Colonic mucosa (tissue), 4 donors: ENCODE measurements at regions not wholly inside any gene's neighbourhood (a gene's known extent, or its start where the extent isn't known, plus 50 kb on each side); places are given as distances from the start of the nearest gene placed in this dataset.

ENCODE experiments used
- DNase-seq: peaks from one replicate; pipeline ENCODE4 v3.0.0-alpha.2; 2020
- H3K27ac ChIP-seq: fragments of 200-600 bp; one replicate; pipeline ENCODE4 v1.8.0; 2021
- H3K27me3 ChIP-seq: fragments of 200-600 bp; one replicate; pipeline ENCODE4 v1.8.0; 2021
- H3K36me3 ChIP-seq: fragments of 200-600 bp; one replicate; pipeline ENCODE4 v1.8.0; 2021
- H3K4me1 ChIP-seq: fragments of 200-600 bp; one replicate; pipeline ENCODE4 v1.8.0; 2021; ENCODE audit warnings: mild to moderate bottlenecking
- H3K4me3 ChIP-seq: fragments of 200-600 bp; one replicate; pipeline ENCODE4 v1.8.0; 2021
- H3K9ac ChIP-seq, 2 donors: one replicate each; pipeline ENCODE4 v1.7.0; 2013; ENCODE audit warnings: control low read depth in 2 of 2, low read depth in 2 of 2, low read length in 2 of 2
- H3K9me3 ChIP-seq: fragments of 200-600 bp; one replicate; pipeline ENCODE4 v1.8.0; 2021
- intact Hi-C: fragments of 100-400 bp; cut with DNase I; formaldehyde crosslinking; loops from one replicate; pipeline ENCODE4 v1.14.1; 2022
- TF ChIP-seq, protein P1 (sequence below): fragments of 200-600 bp; IDR thresholded peaks from one replicate; pipeline ENCODE4 v1.8.0; 2022; ENCODE audit warnings: antibody characterized with exemption, mild to moderate bottlenecking
- donor health status: healthy.
- donor health status: DM: no; HTN: no; CAD: no.
- donor health status: DM: no; HTN: no; CAD: no.

DNA sequence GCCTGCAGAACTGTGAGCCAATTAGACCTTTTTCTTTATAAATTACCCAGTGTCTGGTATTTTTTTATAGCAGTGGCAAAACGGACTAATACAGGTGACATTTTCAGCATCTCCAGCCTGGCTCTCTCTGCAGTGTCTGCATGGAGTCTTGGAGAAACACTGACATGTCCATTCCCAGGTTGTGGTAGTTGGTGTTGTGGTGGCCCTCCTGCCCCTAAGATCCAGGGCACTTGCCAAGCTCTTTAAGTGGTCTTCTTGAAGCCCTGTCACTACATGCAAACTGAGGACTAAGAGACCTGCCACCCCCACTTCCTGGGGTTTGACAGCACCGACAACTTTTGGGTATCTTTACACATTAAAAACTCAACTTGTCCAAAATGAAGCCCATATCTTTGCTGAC lies 419.4 kb downstream of the NPHP4 start:
- no peaks in the 10 kb centered on the region for H3K9me3 ChIP-seq
- no peak overlapping the region for H3K9ac ChIP-seq
- DNase-seq, result peak; percentile 6
- no peak overlapping the region for H3K27ac ChIP-seq
- intact Hi-C loops, result no loop called here
- no peak overlapping the region for H3K4me3 ChIP-seq
- no peaks in the 10 kb centered on the region for H3K27me3 ChIP-seq
- TF ChIP-seq, protein P1, sequence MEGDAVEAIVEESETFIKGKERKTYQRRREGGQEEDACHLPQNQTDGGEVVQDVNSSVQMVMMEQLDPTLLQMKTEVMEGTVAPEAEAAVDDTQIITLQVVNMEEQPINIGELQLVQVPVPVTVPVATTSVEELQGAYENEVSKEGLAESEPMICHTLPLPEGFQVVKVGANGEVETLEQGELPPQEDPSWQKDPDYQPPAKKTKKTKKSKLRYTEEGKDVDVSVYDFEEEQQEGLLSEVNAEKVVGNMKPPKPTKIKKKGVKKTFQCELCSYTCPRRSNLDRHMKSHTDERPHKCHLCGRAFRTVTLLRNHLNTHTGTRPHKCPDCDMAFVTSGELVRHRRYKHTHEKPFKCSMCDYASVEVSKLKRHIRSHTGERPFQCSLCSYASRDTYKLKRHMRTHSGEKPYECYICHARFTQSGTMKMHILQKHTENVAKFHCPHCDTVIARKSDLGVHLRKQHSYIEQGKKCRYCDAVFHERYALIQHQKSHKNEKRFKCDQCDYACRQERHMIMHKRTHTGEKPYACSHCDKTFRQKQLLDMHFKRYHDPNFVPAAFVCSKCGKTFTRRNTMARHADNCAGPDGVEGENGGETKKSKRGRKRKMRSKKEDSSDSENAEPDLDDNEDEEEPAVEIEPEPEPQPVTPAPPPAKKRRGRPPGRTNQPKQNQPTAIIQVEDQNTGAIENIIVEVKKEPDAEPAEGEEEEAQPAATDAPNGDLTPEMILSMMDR, result no peak
- no peaks in the 10 kb centered on the region for H3K4me1 ChIP-seq
- no peaks in the 10 kb centered on the region for H3K36me3 ChIP-seq

DNA sequence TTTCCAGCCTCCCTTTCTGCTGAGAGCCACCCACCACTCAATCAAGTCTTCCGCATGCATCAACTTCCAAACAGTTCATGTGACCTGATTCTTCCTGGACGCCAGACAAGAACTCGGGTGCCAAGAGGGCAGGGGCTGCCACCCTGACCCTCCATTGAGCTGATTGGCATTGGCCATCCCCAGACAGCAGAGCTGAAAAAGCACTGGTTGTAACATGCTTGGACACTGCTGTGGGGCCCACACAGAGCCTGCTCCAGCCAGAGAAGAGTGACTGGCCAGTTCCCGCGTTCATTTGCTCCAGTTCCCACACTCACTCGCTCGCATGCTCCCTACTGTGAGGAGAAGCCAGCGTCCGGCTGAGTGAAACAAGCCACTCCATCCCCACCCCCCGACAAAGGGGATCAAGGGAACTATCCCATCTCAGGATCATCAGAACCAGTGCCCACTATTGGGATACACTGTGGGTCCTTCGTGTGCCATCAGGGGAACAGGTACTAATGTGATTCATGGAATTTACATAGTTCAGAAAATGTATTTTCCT lies 420.3 kb downstream of the NPHP4 start:
- Histone ChIP-seq H3K27ac (no peak overlapping the region), H3K4me1 (no peaks in the 10 kb centered on the region), H3K9me3 (no peaks in the 10 kb centered on the region), H3K9ac (no peak overlapping the region), H3K4me3 (no peak overlapping the region), H3K27me3 (no peaks in the 10 kb centered on the region), H3K36me3 (no peaks in the 10 kb centered on the region)
- TF ChIP-seq, protein P1, result no peak
- intact Hi-C loops, result no loop called here
- peak; percentile 11 for DNase-seq

DNA sequence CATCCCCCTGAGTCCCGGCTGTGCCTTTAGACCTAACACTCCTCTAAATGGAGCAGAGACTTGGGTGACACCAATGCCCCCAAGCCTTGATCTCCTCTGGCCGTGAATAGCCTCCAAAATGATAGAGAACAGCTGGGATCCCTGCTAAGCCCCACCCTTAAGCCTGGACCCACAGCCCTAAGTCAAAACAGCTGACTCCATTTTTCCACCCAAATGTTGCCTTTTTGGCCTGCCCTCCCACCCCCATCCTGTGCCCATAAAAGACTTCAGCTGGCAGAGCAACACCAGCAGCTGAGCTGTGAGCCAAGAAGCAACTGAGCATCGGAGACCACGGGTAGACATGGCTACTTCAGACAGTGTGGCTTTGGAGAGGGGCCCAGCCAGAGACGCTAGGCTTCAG lies 420.8 kb downstream of the NPHP4 start:
- H3K4me1 ChIP-seq, result no peaks in the 10 kb centered on the region
- intact Hi-C loops, result no loop called here
- H3K27me3 ChIP-seq, result no peaks in the 10 kb centered on the region
- H3K9me3 ChIP-seq, result no peaks in the 10 kb centered on the region
- TF ChIP-seq, protein P1, result no peak
- H3K27ac ChIP-seq, result no peak overlapping the region
- peak; percentile 4 for DNase-seq
- no peak overlapping the region for H3K4me3 ChIP-seq
- no peak overlapping the region for H3K9ac ChIP-seq
- no peaks in the 10 kb centered on the region for H3K36me3 ChIP-seq

DNA sequence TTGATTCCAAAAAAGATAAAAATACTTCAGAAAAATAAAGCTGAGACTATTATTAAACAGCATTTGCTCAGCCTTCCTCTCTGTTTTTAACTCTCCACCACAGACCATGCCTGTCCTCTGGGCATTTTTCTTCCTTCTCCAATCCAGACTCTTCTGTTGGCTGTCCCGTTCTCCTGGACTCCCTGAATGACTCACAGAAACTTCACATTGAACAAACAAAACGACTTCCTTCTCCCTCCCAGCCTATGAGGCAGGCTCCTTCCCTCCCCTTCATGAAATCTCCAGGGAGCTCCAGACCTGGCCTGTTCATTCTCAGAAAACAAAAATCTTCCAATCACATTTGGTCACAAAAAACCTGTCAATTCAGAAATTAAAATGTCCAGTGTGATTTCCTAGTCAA lies 421.3 kb downstream of the NPHP4 start:
- Histone ChIP-seq H3K36me3 (no peaks in the 10 kb centered on the region), H3K9me3 (no peaks in the 10 kb centered on the region), H3K9ac (no peak overlapping the region), H3K4me3 (no peak overlapping the region), H3K27me3 (no peaks in the 10 kb centered on the region), H3K4me1 (no peaks in the 10 kb centered on the region), H3K27ac (no peak overlapping the region)
- intact Hi-C loops, result no loop called here
- TF ChIP-seq, protein P1, result no peak
- peak; percentile 11 for DNase-seq

DNA sequence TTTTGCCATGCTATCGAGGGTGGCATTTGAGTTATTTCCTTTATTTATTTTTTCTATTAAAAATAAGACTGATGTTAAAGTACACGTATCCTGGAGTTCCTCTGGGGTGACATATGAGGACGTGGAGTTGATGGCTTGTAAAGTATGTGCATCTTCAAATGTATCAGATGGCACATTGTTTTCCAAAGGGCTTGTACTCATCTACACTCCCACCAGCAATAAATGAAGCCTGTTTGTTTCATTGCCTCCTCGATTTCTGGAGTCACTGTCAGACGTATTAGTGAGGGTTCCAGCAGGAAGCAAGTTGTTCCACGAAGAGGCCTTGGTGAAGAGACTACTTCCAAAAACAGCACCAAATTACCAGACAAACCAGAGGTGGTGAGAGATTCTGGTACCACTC lies 423.9 kb downstream of the NPHP4 start:
- TF ChIP-seq, protein P1, result no peak
- no peaks in the 10 kb centered on the region for H3K27me3 ChIP-seq
- no peak overlapping the region for H3K9ac ChIP-seq
- H3K36me3 ChIP-seq, result no peaks in the 10 kb centered on the region
- H3K4me3 ChIP-seq, result no peak overlapping the region
- H3K27ac ChIP-seq, result no peak overlapping the region
- intact Hi-C loops, result no loop called here
- no peaks in the 10 kb centered on the region for H3K9me3 ChIP-seq
- H3K4me1 ChIP-seq, result no peaks in the 10 kb centered on the region
- peak; percentile 2 for DNase-seq

DNA sequence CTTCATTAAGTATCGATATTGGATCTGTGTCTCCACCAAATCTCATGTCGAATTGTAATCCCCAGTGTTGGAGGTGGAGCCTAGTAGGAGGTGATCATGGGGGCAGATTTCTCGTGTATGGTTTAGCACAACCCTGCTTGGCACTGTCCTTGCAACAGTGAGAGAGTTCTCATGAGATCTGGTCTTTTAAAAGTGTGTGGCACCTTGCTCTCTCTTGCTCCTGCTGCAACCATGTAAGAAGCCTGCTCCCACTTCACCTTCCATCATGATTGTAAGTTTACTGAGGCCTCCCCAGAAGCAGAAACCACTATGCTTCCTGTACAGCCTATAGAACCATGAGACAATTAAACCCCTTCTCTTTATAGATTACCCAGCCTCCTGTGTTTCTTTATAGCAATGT lies 424.4 kb downstream of the NPHP4 start:
- Histone ChIP-seq H3K4me3 (no peak overlapping the region), H3K4me1 (no peaks in the 10 kb centered on the region), H3K27ac (no peak overlapping the region), H3K27me3 (no peaks in the 10 kb centered on the region), H3K9ac (no peak overlapping the region), H3K9me3 (no peaks in the 10 kb centered on the region), H3K36me3 (no peaks in the 10 kb centered on the region)
- no peak for DNase-seq
- intact Hi-C loops, result no loop called here
- TF ChIP-seq, protein P1, result no peak
